ENCODE measurements at regions not wholly inside any gene's neighbourhood (a gene's known extent, or its start where the extent isn't known, plus 50 kb on each side); places are given as distances from the start of the nearest gene placed in this dataset.

GRCh38 chr4:178856139-178856800 lies 1414.0 kb upstream of the AGA start:
- no peak for FAIRE-seq

DNA sequence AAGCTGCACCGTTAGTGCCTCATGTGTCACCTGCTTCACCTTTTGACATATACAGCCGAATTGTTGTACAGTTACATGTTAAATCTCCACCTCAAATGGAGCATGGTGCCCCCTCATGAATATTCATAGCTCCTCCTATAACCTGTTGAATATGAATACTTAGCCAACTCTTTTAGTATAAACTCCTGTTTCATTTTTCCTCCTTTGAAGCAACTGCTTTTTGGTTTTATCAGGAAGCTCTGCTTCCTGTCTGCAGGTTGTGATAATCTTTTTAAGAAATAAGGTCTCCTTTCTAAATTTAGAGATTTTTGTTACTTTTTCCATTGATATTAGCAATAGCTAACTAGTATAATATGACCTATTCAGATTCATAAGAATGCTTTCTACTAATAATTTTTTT lies 1429.2 kb upstream of the AGA start:
- no peak for FAIRE-seq

- FAIRE-seq: no peak
Measured at GRCh38 chr4:178881937-178882336, 1439.7 kb upstream of the AGA start.

DNA sequence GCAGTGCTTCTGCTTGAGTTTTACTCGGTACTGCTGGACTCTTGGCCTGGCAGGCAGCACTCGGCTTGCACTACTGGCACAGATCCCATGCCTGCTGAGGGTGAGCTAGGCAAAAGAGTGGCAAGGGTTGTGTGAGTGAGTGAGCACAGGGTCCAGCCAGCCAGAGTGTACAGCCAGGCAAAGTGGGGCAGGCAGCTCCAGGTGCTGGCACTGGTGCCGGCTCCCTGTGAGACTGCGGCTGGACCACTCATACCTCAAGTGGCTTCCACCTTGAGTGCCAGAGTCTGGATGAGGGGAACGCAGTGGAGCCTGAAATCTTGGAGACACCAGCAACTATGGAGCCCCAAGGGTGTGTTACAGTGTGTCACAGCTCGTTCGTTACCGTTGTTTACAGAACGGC lies 1451.9 kb upstream of the AGA start:
- no peak for FAIRE-seq

DNA sequence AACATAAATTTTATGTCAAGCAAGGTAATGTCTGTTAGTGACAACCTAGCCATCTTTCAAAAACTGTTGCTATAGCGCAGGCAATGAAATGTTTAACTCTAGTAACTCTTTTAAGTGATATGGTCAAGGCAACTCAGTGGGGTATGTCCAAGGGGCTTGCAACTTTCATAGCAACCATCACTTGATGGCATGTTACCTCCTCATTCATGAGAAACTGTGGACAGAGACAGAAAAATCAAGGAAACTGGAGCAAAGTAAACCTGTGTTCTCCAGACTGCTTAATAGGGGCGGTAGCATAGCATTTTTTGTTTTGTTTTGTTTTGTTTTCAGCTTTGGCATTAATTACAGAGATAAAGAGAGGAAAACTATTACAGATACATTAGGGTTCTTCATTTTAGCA lies 1456.8 kb upstream of the AGA start:
- no peak for FAIRE-seq

- FAIRE-seq: no peak
Measured at GRCh38 chr4:178917756-178918155, 1475.5 kb upstream of the AGA start.

GRCh38 chr4:178937130-178937529 lies 1494.9 kb upstream of the AGA start:
- FAIRE-seq: no peak

GRCh38 chr4:178941975-178942374 lies 1499.7 kb upstream of the AGA start:
- no peak for FAIRE-seq

GRCh38 chr4:178953447-178954120 lies 1511.3 kb upstream of the AGA start:
- FAIRE-seq: no peak

DNA sequence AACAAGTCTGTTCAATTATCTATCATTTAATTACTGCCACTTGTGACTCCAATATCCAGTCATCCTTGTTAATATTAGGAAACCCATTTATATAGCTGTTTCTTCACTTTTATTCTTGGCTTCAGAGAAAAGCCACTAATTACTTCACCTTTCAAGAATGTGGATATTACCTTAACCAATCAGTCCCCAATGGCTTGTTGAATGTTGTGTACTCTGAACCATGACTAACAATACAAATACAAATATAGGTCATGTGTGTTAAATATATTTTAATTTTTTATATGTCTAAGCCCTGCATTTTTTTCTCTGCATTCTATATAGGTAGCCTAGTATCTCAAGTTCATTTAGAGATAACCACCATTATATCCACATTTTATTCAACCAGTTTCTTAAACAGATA lies 1513.4 kb upstream of the AGA start:
- FAIRE-seq: no peak

GRCh38 chr4:178958725-178959440 lies 1516.6 kb upstream of the AGA start:
- no peak for FAIRE-seq

DNA sequence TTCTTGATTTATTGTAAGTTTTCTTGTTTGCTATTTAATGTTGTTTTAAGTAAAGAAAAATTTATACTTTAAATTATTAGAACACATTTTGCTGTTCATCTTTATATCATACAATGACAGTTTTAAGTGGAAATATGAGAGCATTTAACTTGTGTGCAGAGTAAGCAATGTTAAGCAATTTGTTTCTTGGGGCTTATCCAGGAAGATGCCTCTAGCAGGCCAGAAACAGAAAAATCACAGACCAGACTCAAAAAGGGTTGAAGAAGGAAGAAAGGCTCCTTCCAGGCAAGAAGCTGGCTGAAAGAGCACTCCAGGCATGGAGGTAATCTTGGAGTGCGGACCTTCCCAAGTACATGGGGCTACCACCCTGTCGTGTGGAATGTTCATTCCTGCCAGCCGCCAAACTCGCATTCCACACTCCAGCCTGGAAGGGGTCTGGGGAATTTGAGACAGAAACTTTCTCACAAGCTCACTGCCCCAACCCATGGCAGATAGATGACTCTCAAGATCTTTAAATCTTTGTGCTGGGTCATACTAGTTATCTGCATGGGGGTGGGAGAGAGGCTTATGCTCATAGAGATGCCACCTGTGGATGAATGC lies 1521.3 kb upstream of the AGA start:
- no peak for FAIRE-seq

- no peak for FAIRE-seq
Measured at GRCh38 chr4:178966644-178967043, 1524.4 kb upstream of the AGA start.

DNA sequence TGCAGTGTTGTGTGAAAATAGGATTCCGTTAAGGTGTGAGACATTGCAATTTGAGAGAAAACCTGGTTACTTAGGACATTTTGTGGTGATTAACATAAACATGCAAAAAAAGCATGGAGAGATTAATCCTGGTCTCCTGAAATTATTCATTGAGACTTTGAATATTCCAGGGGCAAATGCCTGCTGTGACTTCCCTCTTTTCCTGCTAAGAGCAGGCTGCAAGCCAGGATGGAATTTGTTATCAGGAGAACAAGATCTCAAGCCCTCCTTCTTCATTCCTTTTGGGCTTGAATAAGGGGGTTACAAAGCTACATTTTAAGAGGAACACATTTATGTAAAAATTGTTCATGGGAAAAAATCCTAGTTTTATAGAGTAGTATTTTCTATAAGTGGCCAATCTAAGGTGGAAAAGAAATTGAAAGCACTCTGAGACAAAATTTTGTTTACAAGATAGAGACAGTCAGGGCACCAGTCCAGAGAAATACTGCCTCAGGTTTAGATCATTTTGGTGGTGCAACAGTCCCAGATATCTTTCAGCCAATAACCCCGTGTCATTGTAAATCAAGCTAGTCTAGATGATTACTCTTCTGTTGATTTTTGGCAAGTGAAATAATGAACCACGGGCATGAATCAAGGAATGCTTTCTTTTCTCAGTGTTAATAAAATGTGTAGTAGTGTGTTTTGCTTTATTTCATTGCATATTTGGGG lies 1528.3 kb upstream of the AGA start:
- no peak for FAIRE-seq

- FAIRE-seq: no peak
Measured at GRCh38 chr4:178976861-178977260, 1534.6 kb upstream of the AGA start.

- no peak for FAIRE-seq
Measured at GRCh38 chr4:178993306-178993705, 1551.1 kb upstream of the AGA start.

- FAIRE-seq: no peak
Measured at GRCh38 chr4:179001918-179002317, 1559.7 kb upstream of the AGA start.

DNA sequence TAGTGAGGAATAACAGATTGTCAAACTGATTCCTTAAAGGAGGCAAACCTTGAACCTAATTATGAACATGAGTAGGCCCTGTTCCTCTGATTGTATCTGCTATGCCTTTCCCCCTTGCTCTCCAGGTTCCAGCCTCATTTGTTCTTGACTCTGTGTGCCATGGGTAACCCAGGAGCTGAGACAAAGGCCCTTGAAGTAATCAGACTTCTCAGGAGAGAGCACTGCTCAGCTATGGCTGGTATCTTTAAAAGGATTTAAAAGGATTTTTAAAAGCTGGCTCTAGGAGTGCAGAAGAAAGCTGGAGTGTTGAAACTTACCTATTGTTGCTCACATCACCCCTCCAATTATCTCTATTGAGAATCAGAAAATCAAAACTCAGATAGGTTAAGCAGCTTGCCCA lies 1565.5 kb upstream of the AGA start:
- FAIRE-seq: no peak

DNA sequence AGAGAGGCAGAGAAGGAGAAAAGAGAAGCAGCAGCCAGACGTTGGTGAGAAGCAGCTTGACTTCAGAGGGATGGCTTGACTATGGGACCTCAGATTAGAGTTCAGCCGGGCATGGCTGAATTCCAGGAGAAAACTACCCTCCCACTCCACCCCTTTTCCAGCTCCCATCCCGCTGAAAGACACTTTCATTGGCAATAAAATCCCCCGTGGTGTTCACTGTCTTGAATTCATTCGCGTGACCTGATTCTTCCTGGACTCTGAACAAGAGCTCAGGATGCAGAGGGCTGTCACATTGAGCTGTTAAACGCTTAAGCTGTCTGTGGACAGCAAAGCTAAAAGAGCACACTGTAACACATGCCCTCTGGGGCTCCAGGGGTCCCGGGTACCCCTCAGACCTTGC lies 1575.3 kb upstream of the AGA start:
- FAIRE-seq: no peak

GRCh38 chr4:179027569-179027968 lies 1585.3 kb upstream of the AGA start:
- FAIRE-seq: no peak

GRCh38 chr4:179028321-179028720 lies 1586.1 kb upstream of the AGA start:
- FAIRE-seq: no peak

DNA sequence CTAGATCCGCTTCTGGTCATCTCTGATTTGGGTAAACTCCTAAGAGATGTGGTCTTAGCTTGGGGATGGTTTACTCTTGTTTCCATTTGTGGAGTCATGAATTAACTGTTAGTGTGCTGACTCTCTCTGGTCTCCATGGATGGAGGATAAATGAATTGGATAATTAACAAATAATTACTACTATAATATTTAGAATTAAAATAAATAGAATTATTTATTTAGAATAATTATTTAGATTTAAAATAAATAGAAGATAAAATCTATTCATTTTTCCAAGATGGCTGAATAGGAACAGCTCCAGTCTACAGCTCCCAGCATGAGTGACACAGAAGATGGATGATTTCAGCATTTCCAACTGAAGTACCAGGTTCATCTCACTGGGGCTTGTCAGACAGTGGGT lies 1587.4 kb upstream of the AGA start:
- no peak for FAIRE-seq

- no peak for FAIRE-seq
Measured at GRCh38 chr4:179040259-179040658, 1598.0 kb upstream of the AGA start.
